Mesenteric fat pad (tissue), 1 donor: ENCODE measurements at regions not wholly inside any gene's neighbourhood (a gene's known extent, or its start where the extent isn't known, plus 50 kb on each side); places are given as distances from the start of the nearest gene placed in this dataset.

Source experiments
- DNase-seq: peaks from one replicate; pipeline ENCODE4 v3.0.0-alpha.2; 2020; ENCODE audit warnings: low spot score
- donor health status: DM: yes; HTN: yes; CAD: no.

- no peak for DNase-seq
Measured at GRCh38 chr5:103847060-103847459, 284.5 kb upstream of the NUDT12 start.

- no peak for DNase-seq
Measured at GRCh38 chr5:103842936-103843335, 280.3 kb upstream of the NUDT12 start.

GRCh38 chr5:103840600-103840999, 278.0 kb upstream of the NUDT12 start:
- no peak for DNase-seq

- no peak for DNase-seq
Measured at GRCh38 chr5:103834216-103834615, 271.6 kb upstream of the NUDT12 start.

GRCh38 chr5:103829585-103829984, 267.0 kb upstream of the NUDT12 start:
- no peak for DNase-seq

- no peak for DNase-seq
Measured at GRCh38 chr5:103827976-103828375, 265.4 kb upstream of the NUDT12 start.

- DNase-seq: no peak
Measured at GRCh38 chr5:103821361-103821760, 258.8 kb upstream of the NUDT12 start.

GRCh38 chr5:103808464-103809106, 246.0 kb upstream of the NUDT12 start:
- no peak for DNase-seq

GRCh38 chr5:103804711-103805110, 242.1 kb upstream of the NUDT12 start:
- DNase-seq: no peak

- DNase-seq: no peak
Measured at GRCh38 chr5:103801681-103802080, 239.1 kb upstream of the NUDT12 start.

- no peak for DNase-seq
Measured at GRCh38 chr5:103800741-103801495, 238.3 kb upstream of the NUDT12 start.

GRCh38 chr5:103793595-103794182, 231.1 kb upstream of the NUDT12 start:
- DNase-seq: no peak

GRCh38 chr5:103785569-103785968, 223.0 kb upstream of the NUDT12 start:
- no peak for DNase-seq

GRCh38 chr5:103783669-103784068, 221.1 kb upstream of the NUDT12 start:
- no peak for DNase-seq

- DNase-seq: no peak
Measured at GRCh38 chr5:103780794-103781193, 218.2 kb upstream of the NUDT12 start.

- DNase-seq: no peak
Measured at GRCh38 chr5:103774721-103775120, 212.1 kb upstream of the NUDT12 start.

GRCh38 chr5:103772248-103772647, 209.7 kb upstream of the NUDT12 start:
- DNase-seq: no peak

- no peak for DNase-seq
Measured at GRCh38 chr5:103764403-103764802, 201.8 kb upstream of the NUDT12 start.

GRCh38 chr5:103758996-103759395, 196.4 kb upstream of the NUDT12 start:
- DNase-seq: no peak

GRCh38 chr5:103755974-103756373, 193.4 kb upstream of the NUDT12 start:
- no peak for DNase-seq

GRCh38 chr5:103745353-103746065, 182.9 kb upstream of the NUDT12 start:
- DNase-seq: no peak

- no peak for DNase-seq
Measured at GRCh38 chr5:103744159-103744558, 181.6 kb upstream of the NUDT12 start.
